ENCODE measurements at regions not wholly inside any gene's neighbourhood (a gene's known extent, or its start where the extent isn't known, plus 50 kb on each side); places are given as distances from the start of the nearest gene placed in this dataset.

GRCh38 chr5:1661311-1661710 lies 137.6 kb upstream of the LPCAT1 start:
- H3K27ac ChIP-seq, result no peak overlapping the region
- H3K27me3 ChIP-seq, result peaks cover 0 to 94% (median 4%) of the 10 kb centered on the region in 4 donors
- H3K4me3 ChIP-seq, result no peak overlapping the region
- intact Hi-C loops (cut with DNase I), result no loop called here
- H3K4me1 ChIP-seq, result no peaks in the 10 kb centered on the region
- no peak for DNase-seq
- H3K36me3 ChIP-seq, result no peaks in the 10 kb centered on the region
- H3K9me3 ChIP-seq, result no peaks in the 10 kb centered on the region
- 66 to 89% methylated on average over 4 to 9 of the region's 13 CpGs for WGBS, 2 donors
- no peak for TF ChIP-seq POLR2A (IDR thresholded peaks at IDR 0.05)
- TF ChIP-seq CTCF (IDR thresholded peaks at IDR 0.05), result no peak

GRCh38 chr5:1660511-1660910 lies 136.8 kb upstream of the LPCAT1 start:
- Histone ChIP-seq H3K36me3 (no peaks in the 10 kb centered on the region), H3K27me3 (peaks cover 0 to 94% (median under 1%) of the 10 kb centered on the region in 4 donors), H3K9me3 (no peaks in the 10 kb centered on the region), H3K4me1 (no peaks in the 10 kb centered on the region), H3K4me3 (no peak overlapping the region), H3K27ac (no peak overlapping the region)
- WGBS, 2 donors, result 59 to 86% methylated on average over 1 to 9 of the region's 10 CpGs
- TF ChIP-seq POLR2A (IDR thresholded peaks at IDR 0.05) (no peak), CTCF (IDR thresholded peaks at IDR 0.05) (no peak)
- intact Hi-C loops (cut with DNase I), result no loop called here
- no peak for DNase-seq

- no peak overlapping the region for H3K27ac ChIP-seq
- WGBS, 2 donors, result 21% methylated on average over 7 of the region's 17 CpGs; no CpG with 5 or more reads in 1 of the 2 donors
- no peak for TF ChIP-seq POLR2A (IDR thresholded peaks at IDR 0.05)
- TF ChIP-seq CTCF (IDR thresholded peaks at IDR 0.05), result no peak
- DNase-seq, result no peak
- no peaks in the 10 kb centered on the region for H3K36me3 ChIP-seq
- no peaks in the 10 kb centered on the region for H3K9me3 ChIP-seq
- peaks cover 0 to 94% (median 0%) of the 10 kb centered on the region in 4 donors for H3K27me3 ChIP-seq
- intact Hi-C loops (cut with DNase I), result no loop called here
- no peak overlapping the region for H3K4me3 ChIP-seq
- H3K4me1 ChIP-seq, result no peaks in the 10 kb centered on the region
Observed at GRCh38 chr5:1660001-1660400, 136.2 kb upstream of the LPCAT1 start.

GRCh38 chr5:1659100-1659981 lies 135.6 kb upstream of the LPCAT1 start:
- Histone ChIP-seq H3K27me3 (peaks cover 2 to 94% (median 4%) of the 10 kb centered on the region in 4 donors), H3K36me3 (no peaks in the 10 kb centered on the region), H3K27ac (no peak overlapping the region), H3K4me3 (no peak overlapping the region), H3K4me1 (peaks cover 0 to under 1% (median 0%) of the 10 kb centered on the region in 3 donors), H3K9me3 (no peaks in the 10 kb centered on the region)
- no peak for DNase-seq
- 40 to 64% methylated on average over 11 of the region's 23 CpGs for WGBS, 2 donors
- intact Hi-C loops (cut with DNase I), result no loop called here
- TF ChIP-seq CTCF (IDR thresholded peaks at IDR 0.05) (no peak), POLR2A (IDR thresholded peaks at IDR 0.05) (no peak)

- 66 to 72% methylated on average over 14 of the region's 14 CpGs for WGBS, 2 donors
- intact Hi-C loops (cut with DNase I), result no loop called here
- DNase-seq, result no peak
- Histone ChIP-seq H3K27ac (no peak overlapping the region), H3K4me1 (peaks cover 0 to 8% (median 0%) of the 10 kb centered on the region in 3 donors), H3K36me3 (no peaks in the 10 kb centered on the region), H3K27me3 (peaks cover 5 to 96% (median 7%) of the 10 kb centered on the region in 4 donors), H3K4me3 (no peak overlapping the region), H3K9me3 (no peaks in the 10 kb centered on the region)
- TF ChIP-seq CTCF (IDR thresholded peaks at IDR 0.05), result no peak
Observed at GRCh38 chr5:1658665-1659064, 134.9 kb upstream of the LPCAT1 start.

Measured in esophagus squamous epithelium (tissue), 5 donors.